PC-9 (cell line): ENCODE measurements at regions not wholly inside any gene's neighbourhood (a gene's known extent, or its start where the extent isn't known, plus 50 kb on each side); places are given as distances from the start of the nearest gene placed in this dataset.

ENCODE experiments used
- BruUV-seq: library from RNA; stranded (reverse); fragments of 400-500 nt; replicated peaks from 2 replicates; lab custom pipeline; 2021; lab: Mats Ljungman, UMichigan
- CTCF ChIA-PET: fragments of 300-600 bp; sonication (Branson Sonifier 250); formaldehyde crosslinking; loops from one replicate; lab custom pipeline; 2022; ENCODE audit warnings: antibody characterized with exemption; lab: Charles Lee
- POLR2A ChIA-PET: fragments of 300-600 bp; sonication (Branson Sonifier 250); formaldehyde crosslinking; loops from one replicate; lab custom pipeline; 2022; ENCODE audit warnings: antibody characterized with exemption; ENCODE audit not compliant: unreplicated experiment; lab: Charles Lee
- DNase-seq, 2 experiments: peaks; one replicate each; pipeline versions ENCODE4 v3.0.0 to v3.0.0-alpha.2; 2015 to 2022; ENCODE audit warnings: mixed read lengths in 1 of 2
- H2AFZ ChIP-seq: fragments of 200-600 bp; sonication (generic); 2 replicates; pipeline ENCODE4 v1.8.1; 2017; ENCODE audit warnings: antibody characterized with exemption
- H3F3A ChIP-seq: fragments of 200-600 bp; sonication (generic); 2 replicates; pipeline ENCODE4 v1.8.1; 2017; ENCODE audit warnings: antibody characterized with exemption, mild to moderate bottlenecking, low read depth; ENCODE audit not compliant: insufficient read depth
- H3K27ac ChIP-seq: fragments of 200-600 bp; sonication (generic); 2 replicates; pipeline ENCODE4 v1.6.1; 2016; ENCODE audit warnings: mixed run types
- H3K27me3 ChIP-seq: fragments of 200-600 bp; sonication (generic); 2 replicates; pipeline ENCODE4 v1.6.1; 2016; ENCODE audit warnings: low read depth, mixed run types; ENCODE audit not compliant: insufficient read depth
- H3K36me3 ChIP-seq: fragments of 200-600 bp; sonication (generic); 2 replicates; pipeline ENCODE4 v1.6.1; 2016; ENCODE audit warnings: low read depth, mixed run types
- H3K4me1 ChIP-seq: fragments of 200-600 bp; sonication (generic); replicated peaks from 2 replicates; pipeline ENCODE4 v1.6.1; 2016; ENCODE audit warnings: mixed run types; ENCODE audit not compliant: insufficient read depth
- H3K4me2 ChIP-seq: fragments of 200-600 bp; sonication (generic); 2 replicates; pipeline ENCODE4 v1.6.1; 2017; ENCODE audit warnings: mixed run types
- H3K4me3 ChIP-seq: fragments of 200-600 bp; sonication (generic); 2 replicates; pipeline ENCODE4 v1.6.1; 2016; ENCODE audit warnings: mixed run types
- H3K79me2 ChIP-seq: fragments of 200-600 bp; sonication (generic); 2 replicates; pipeline ENCODE4 v1.6.1; 2017; ENCODE audit warnings: low read depth, mixed run types
- H3K9me2 ChIP-seq: fragments of 200-600 bp; sonication (generic); 2 replicates; pipeline ENCODE4 v1.8.1; 2017; ENCODE audit warnings: mild to moderate bottlenecking; ENCODE audit not compliant: insufficient read depth
- H3K9me3 ChIP-seq: fragments of 200-600 bp; sonication (generic); 2 replicates; pipeline ENCODE4 v1.8.1; 2016; ENCODE audit warnings: low read depth; ENCODE audit not compliant: insufficient read depth
- H4K20me1 ChIP-seq: fragments of 200-600 bp; sonication (generic); 2 replicates; pipeline ENCODE4 v1.8.1; 2017; ENCODE audit not compliant: insufficient read depth
- CTCF ChIP-seq: fragments of 200-600 bp; sonication (generic); conservative IDR thresholded peaks from 2 replicates; pipeline ENCODE4 v1.6.1; 2017; ENCODE audit warnings: mixed run types, antibody characterized with exemption, mild to moderate bottlenecking, moderate library complexity
- EZH2 ChIP-seq: fragments of 200-600 bp; sonication (generic); IDR thresholded peaks from 2 replicates; pipeline ENCODE4 v1.8.0; 2017; ENCODE audit warnings: antibody characterized with exemption, low read depth
- intact Hi-C: fragments of 100-400 bp; cut with micrococcal nuclease; formaldehyde crosslinking; loops from one replicate; pipeline ENCODE4 v1.10.0; 2022; ENCODE audit not compliant: unreplicated experiment

- no TSS peak for BruUV-seq
- intact Hi-C loops = no loop called here
- no peak for DNase-seq
- H2AFZ ChIP-seq = no peak overlapping the region
- TF ChIP-seq EZH2 = no peak
- TF ChIP-seq CTCF = no peak
- H3K9me3 ChIP-seq = no peaks in the 10 kb centered on the region
- no peak overlapping the region for H3K4me3 ChIP-seq
- H3K79me2 ChIP-seq = no peaks in the 10 kb centered on the region
- POLR2A ChIA-PET = no interaction called here
- H3K4me2 ChIP-seq = no peak overlapping the region
- no peaks in the 10 kb centered on the region for H3K4me1 ChIP-seq
- CTCF ChIA-PET = no interaction called here
- H3K36me3 ChIP-seq = no peaks in the 10 kb centered on the region
- no peaks in the 10 kb centered on the region for H3K9me2 ChIP-seq
- H3K27ac ChIP-seq = no peak overlapping the region
- H3F3A ChIP-seq = no peaks in the 10 kb centered on the region
- H3K27me3 ChIP-seq = no peaks in the 10 kb centered on the region
- H4K20me1 ChIP-seq = 0 out of 2 replicates have a peak, but pooled peaks cover 3% of the 10 kb centered on the region
These were observed 161.6 kb upstream of the OBI1 start for GRCh38 chr13:78820541-78820940.

- no peaks in the 10 kb centered on the region for H3K9me2 ChIP-seq
- intact Hi-C loops = no loop called here
- H3K4me2 ChIP-seq = no peak overlapping the region
- POLR2A ChIA-PET = no interaction called here
- H3F3A ChIP-seq = no peaks in the 10 kb centered on the region
- CTCF ChIA-PET = no interaction called here
- 0 out of 2 replicates have a peak overlapping the region, but pooled peaks have one; percentile 9 for H2AFZ ChIP-seq
- no peak overlapping the region for H3K4me3 ChIP-seq
- no peak overlapping the region for H3K27ac ChIP-seq
- H3K36me3 ChIP-seq = no peaks in the 10 kb centered on the region
- DNase-seq = no peak
- TF ChIP-seq CTCF (no peak), EZH2 (no peak)
- no peaks in the 10 kb centered on the region for H3K79me2 ChIP-seq
- no peaks in the 10 kb centered on the region for H3K27me3 ChIP-seq
- no TSS peak for BruUV-seq
- no peaks in the 10 kb centered on the region for H3K9me3 ChIP-seq
- no peaks in the 10 kb centered on the region for H4K20me1 ChIP-seq
- H3K4me1 ChIP-seq = no peaks in the 10 kb centered on the region
These were observed 157.6 kb upstream of the OBI1 start for GRCh38 chr13:78816592-78816991.

GRCh38 chr13:78816154-78816553 is 157.2 kb upstream of the OBI1 start:
- Histone ChIP-seq H3K4me3 (no peak overlapping the region), H3K27ac (no peak overlapping the region), H3K9me2 (no peaks in the 10 kb centered on the region), H3K27me3 (no peaks in the 10 kb centered on the region), H4K20me1 (no peaks in the 10 kb centered on the region), H3F3A (no peaks in the 10 kb centered on the region), H3K36me3 (no peaks in the 10 kb centered on the region), H3K4me2 (no peak overlapping the region), H3K79me2 (no peaks in the 10 kb centered on the region), H2AFZ (no peak overlapping the region), H3K4me1 (no peaks in the 10 kb centered on the region), H3K9me3 (no peaks in the 10 kb centered on the region)
- no peak for DNase-seq
- TF ChIP-seq CTCF (no peak), EZH2 (no peak)
- ChIA-PET CTCF (no interaction called here), POLR2A (no interaction called here)
- no TSS peak for BruUV-seq
- intact Hi-C loops = no loop called here
